ENCODE measurements at regions not wholly inside any gene's neighbourhood (a gene's known extent, or its start where the extent isn't known, plus 50 kb on each side); places are given as distances from the start of the nearest gene placed in this dataset.
A peak's percentile ranks its signal among the peaks of the same experiment; 100 is the strongest.

GRCh38 chr13:76756451-76756850 is 129.8 kb downstream of the KCTD12 start:
- intact Hi-C loops (cut with DNase I), result no loop called here
- Histone ChIP-seq H3K4me3 (no peak overlapping the region), H3K27ac (no peak overlapping the region), H3K4me1 (peaks cover 0 to 25% (median 11%) of the 10 kb centered on the region in 9 donors), H3K36me3 (no peaks in the 10 kb centered on the region), H3K27me3 (no peaks in the 10 kb centered on the region), H3K9me3 (peaks cover 0 to 8% (median 0%) of the 10 kb centered on the region in 11 donors)
- ATAC-seq (no peak), DNase-seq (no peak)
- no peak for TF ChIP-seq CTCF (IDR thresholded peaks at IDR 0.05)
- 88 to 94% methylated on average over 2 of the region's 2 CpGs for WGBS, 2 donors

- Histone ChIP-seq H3K9me3 (peaks cover 0 to 8% (median 0%) of the 10 kb centered on the region in 11 donors), H3K4me1 (peaks cover 0 to 42% (median 11%) of the 10 kb centered on the region in 9 donors), H3K4me3 (no peak overlapping the region), H3K36me3 (no peaks in the 10 kb centered on the region), H3K27ac (peak overlapping the region in 6 of 10 donors; percentile 11 to 65 (median 39)), H3K27me3 (no peaks in the 10 kb centered on the region)
- 41 to 51% methylated on average over 4 of the region's 4 CpGs for WGBS, 2 donors
- ATAC-seq (peak in 7 of 8 donors; percentile 68 to 94 (median 91)), DNase-seq (peak in 1 of 2 donors; percentile 81)
- TF ChIP-seq CTCF (IDR thresholded peaks at IDR 0.05), result no peak
- intact Hi-C loops (cut with DNase I), result no loop called here
Observed at GRCh38 chr13:76754414-76754813, 131.8 kb downstream of the KCTD12 start.

GRCh38 chr13:76751278-76751677 is 134.9 kb downstream of the KCTD12 start:
- H3K36me3 ChIP-seq, result no peaks in the 10 kb centered on the region
- H3K9me3 ChIP-seq, result peaks cover 0 to 8% (median 0%) of the 10 kb centered on the region in 11 donors
- H3K4me3 ChIP-seq, result no peak overlapping the region
- no peak overlapping the region for H3K27ac ChIP-seq
- DNase-seq (no peak), ATAC-seq (no peak)
- peaks cover 0 to 45% (median 11%) of the 10 kb centered on the region in 9 donors for H3K4me1 ChIP-seq
- no peak for TF ChIP-seq CTCF (IDR thresholded peaks at IDR 0.05)
- H3K27me3 ChIP-seq, result no peaks in the 10 kb centered on the region
- 96% methylated on average over 3 of the region's 3 CpGs for WGBS, 2 donors
- intact Hi-C loops (cut with DNase I), result no loop called here

GRCh38 chr13:76750126-76750525 is 136.1 kb downstream of the KCTD12 start:
- Histone ChIP-seq H3K27ac (peak overlapping the region in 1 of 10 donors; percentile 55), H3K4me3 (no peak overlapping the region), H3K36me3 (no peaks in the 10 kb centered on the region), H3K9me3 (peaks cover 0 to 8% (median 0%) of the 10 kb centered on the region in 11 donors), H3K4me1 (peaks cover 0 to 55% (median 10%) of the 10 kb centered on the region in 9 donors), H3K27me3 (no peaks in the 10 kb centered on the region)
- ATAC-seq (no peak), DNase-seq (no peak)
- intact Hi-C loops (cut with DNase I), result no loop called here
- TF ChIP-seq CTCF (IDR thresholded peaks at IDR 0.05), result no peak
